GM12873 (cell line): ENCODE measurements at regions not wholly inside any gene's neighbourhood (a gene's known extent, or its start where the extent isn't known, plus 50 kb on each side); places are given as distances from the start of the nearest gene placed in this dataset.

ENCODE experiments used
- CTCF ChIP-seq: IDR thresholded peaks from 2 replicates; pipeline ENCODE4 v1.5.1; 2012; ENCODE audit warnings: low read depth, mild to moderate bottlenecking, moderate library complexity, low read length, control low read depth; ENCODE audit not compliant: insufficient read depth; ENCODE audit errors: missing control alignments

GRCh38 chr20:29878777-29879442 is 1378.6 kb upstream of the DEFB115 start:
- no peak for TF ChIP-seq CTCF
